Sigmoid colon (tissue), 4 donors: ENCODE measurements at regions not wholly inside any gene's neighbourhood (a gene's known extent, or its start where the extent isn't known, plus 50 kb on each side); places are given as distances from the start of the nearest gene placed in this dataset.
"Not testable (repeated sequence)": the region's sequence is repeated elsewhere in the genome, so short reads cannot be mapped to it uniquely, and the experiment has no call there.

Experiments used
- EP300 ChIP-seq, 4 donors: sonication (generic); formaldehyde crosslinking; IDR thresholded peaks; one replicate each; pipeline ENCODE4 v1.6.1; 2017; ENCODE audit warnings: antibody characterized with exemption in 4 of 4
- POLR2A ChIP-seq, 2 donors: fragments of 450-650 bp; IDR thresholded peaks; one replicate each; pipeline ENCODE4 v1.6.1; 2016; ENCODE audit warnings: antibody characterized with exemption in 2 of 2, mild to moderate bottlenecking in 2 of 2, moderate library complexity in 2 of 2
- TF ChIP-seq, protein P1 (sequence below), 4 experiments: fragments of 450-650 bp in 3 of 4; fragments of 200-600 bp in 1 of 4; IDR thresholded peaks; one replicate each; pipeline ENCODE4 v1.5.1; 2016 to 2019; ENCODE audit warnings: antibody characterized with exemption in 4 of 4, mild to moderate bottlenecking in 3 of 4, moderate library complexity in 2 of 4

DNA sequence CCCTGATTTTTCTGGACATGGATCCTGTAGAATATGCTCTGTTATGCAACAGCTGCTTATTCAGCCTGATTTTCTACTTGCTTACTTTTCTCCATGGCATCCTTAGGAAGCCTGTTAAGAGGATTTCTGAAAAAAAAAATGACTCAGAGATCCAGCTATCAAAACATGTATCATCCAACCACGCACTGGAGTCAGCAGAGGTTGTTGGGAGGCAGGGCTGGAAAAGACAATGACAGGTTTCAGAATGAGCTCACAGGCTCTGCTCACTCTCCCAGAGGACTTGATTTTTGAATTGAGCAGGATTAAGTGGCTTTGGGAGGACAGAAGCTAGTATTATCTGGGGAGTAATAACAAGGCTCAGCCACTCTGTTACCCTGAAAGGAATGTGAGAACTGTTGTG lies 742.3 kb downstream of the PRIM2 start:
- TF ChIP-seq, protein P1, sequence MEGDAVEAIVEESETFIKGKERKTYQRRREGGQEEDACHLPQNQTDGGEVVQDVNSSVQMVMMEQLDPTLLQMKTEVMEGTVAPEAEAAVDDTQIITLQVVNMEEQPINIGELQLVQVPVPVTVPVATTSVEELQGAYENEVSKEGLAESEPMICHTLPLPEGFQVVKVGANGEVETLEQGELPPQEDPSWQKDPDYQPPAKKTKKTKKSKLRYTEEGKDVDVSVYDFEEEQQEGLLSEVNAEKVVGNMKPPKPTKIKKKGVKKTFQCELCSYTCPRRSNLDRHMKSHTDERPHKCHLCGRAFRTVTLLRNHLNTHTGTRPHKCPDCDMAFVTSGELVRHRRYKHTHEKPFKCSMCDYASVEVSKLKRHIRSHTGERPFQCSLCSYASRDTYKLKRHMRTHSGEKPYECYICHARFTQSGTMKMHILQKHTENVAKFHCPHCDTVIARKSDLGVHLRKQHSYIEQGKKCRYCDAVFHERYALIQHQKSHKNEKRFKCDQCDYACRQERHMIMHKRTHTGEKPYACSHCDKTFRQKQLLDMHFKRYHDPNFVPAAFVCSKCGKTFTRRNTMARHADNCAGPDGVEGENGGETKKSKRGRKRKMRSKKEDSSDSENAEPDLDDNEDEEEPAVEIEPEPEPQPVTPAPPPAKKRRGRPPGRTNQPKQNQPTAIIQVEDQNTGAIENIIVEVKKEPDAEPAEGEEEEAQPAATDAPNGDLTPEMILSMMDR (IDR thresholded peaks at IDR 0.05), result not testable (repeated sequence)
- not testable (repeated sequence) for TF ChIP-seq POLR2A, EP300 (IDR thresholded peaks at IDR 0.05)
